ENCODE measurements at regions not wholly inside any gene's neighbourhood (a gene's known extent, or its start where the extent isn't known, plus 50 kb on each side); places are given as distances from the start of the nearest gene placed in this dataset.

- Histone ChIP-seq H3K27me3 (no peaks in the 10 kb centered on the region), H3K9me3 (no peaks in the 10 kb centered on the region), H3K4me1 (no peaks in the 10 kb centered on the region), H3K4me3 (no peak overlapping the region), H3K27ac (no peak overlapping the region), H3K36me3 (no peaks in the 10 kb centered on the region)
- 81 to 97% (median 94%) methylated on average over 1 of the region's 1 CpG for WGBS, 5 donors
- no peak for DNase-seq
- intact Hi-C loops (cut with DNase I; ENCODE audit: low total_unique reads): no loop called here
- no peak for TF ChIP-seq POLR2AphosphoS5 (IDR thresholded peaks at IDR 0.05)
- no peak for TF ChIP-seq CTCF (IDR thresholded peaks at IDR 0.05)
- no peak for TF ChIP-seq EP300 (IDR thresholded peaks at IDR 0.05)
- no peak for TF ChIP-seq POLR2A (IDR thresholded peaks at IDR 0.05)
Measured at GRCh38 chr6:121664158-121664557, 228.7 kb downstream of the GJA1 start.

- H3K27ac ChIP-seq: no peak overlapping the region
- WGBS, 5 donors: 46 to 55% (median 54%) methylated on average over 4 of the region's 4 CpGs
Measured at GRCh38 chr6:121666814-121667213, 231.4 kb downstream of the GJA1 start.

GRCh38 chr6:121668259-121668658, 232.8 kb downstream of the GJA1 start:
- H3K36me3 ChIP-seq: no peaks in the 10 kb centered on the region
- no peak overlapping the region for H3K27ac ChIP-seq
- H3K9me3 ChIP-seq: no peaks in the 10 kb centered on the region
- DNase-seq: no peak
- intact Hi-C loops (cut with DNase I; ENCODE audit: low total_unique reads): no loop called here
- no peak for TF ChIP-seq CTCF (IDR thresholded peaks at IDR 0.05)
- no peak for TF ChIP-seq EP300 (IDR thresholded peaks at IDR 0.05)
- TF ChIP-seq POLR2A (IDR thresholded peaks at IDR 0.05): no peak
- no peak for TF ChIP-seq POLR2AphosphoS5 (IDR thresholded peaks at IDR 0.05)
- no peaks in the 10 kb centered on the region for H3K4me1 ChIP-seq
- no peaks in the 10 kb centered on the region for H3K27me3 ChIP-seq
- WGBS, 5 donors: 86 to 93% (median 89%) methylated on average over 3 of the region's 3 CpGs
- H3K4me3 ChIP-seq: no peak overlapping the region

More at GRCh38 chr6:121666814-121667213, 231.4 kb downstream of the GJA1 start:
- Histone ChIP-seq H3K4me3 (no peak overlapping the region), H3K9me3 (no peaks in the 10 kb centered on the region), H3K4me1 (no peaks in the 10 kb centered on the region), H3K36me3 (no peaks in the 10 kb centered on the region), H3K27me3 (no peaks in the 10 kb centered on the region)
- TF ChIP-seq CTCF (IDR thresholded peaks at IDR 0.05) (no peak), EP300 (IDR thresholded peaks at IDR 0.05) (no peak), POLR2AphosphoS5 (IDR thresholded peaks at IDR 0.05) (peak in 1 of 3 donors; percentile 43), POLR2A (IDR thresholded peaks at IDR 0.05) (no peak)
- peak in 1 of 2 donors; percentile 13 for DNase-seq
- intact Hi-C loops (cut with DNase I; ENCODE audit: low total_unique reads): no loop called here

GRCh38 chr6:121670511-121670910, 235.1 kb downstream of the GJA1 start:
- intact Hi-C loops (cut with DNase I; ENCODE audit: low total_unique reads): no loop called here
- no peaks in the 10 kb centered on the region for H3K4me1 ChIP-seq
- 84 to 97% (median 91%) methylated on average over 2 of the region's 2 CpGs for WGBS, 5 donors
- no peak overlapping the region for H3K4me3 ChIP-seq
- no peaks in the 10 kb centered on the region for H3K9me3 ChIP-seq
- H3K27me3 ChIP-seq: no peaks in the 10 kb centered on the region
- no peak overlapping the region for H3K27ac ChIP-seq
- no peaks in the 10 kb centered on the region for H3K36me3 ChIP-seq
- no peak for DNase-seq
- no peak for TF ChIP-seq EP300 (IDR thresholded peaks at IDR 0.05)
- no peak for TF ChIP-seq POLR2A (IDR thresholded peaks at IDR 0.05)
- no peak for TF ChIP-seq CTCF (IDR thresholded peaks at IDR 0.05)
- no peak for TF ChIP-seq POLR2AphosphoS5 (IDR thresholded peaks at IDR 0.05)

Measured in stomach (tissue), 8 donors.